DMS53 (cell line): ENCODE measurements at regions not wholly inside any gene's neighbourhood (a gene's known extent, or its start where the extent isn't known, plus 50 kb on each side); places are given as distances from the start of the nearest gene placed in this dataset.
A peak's percentile ranks its signal among the peaks of the same experiment; 100 is the strongest.

Source experiments
- DNase-seq: peaks from one replicate; lab custom pipeline; 2025; lab: John Stamatoyannopoulos, UW

- no peak for DNase-seq
Observed at GRCh38 chr4:181271116-181271640, 972.0 kb upstream of the TENM3 start.

- DNase-seq: no peak
Observed at GRCh38 chr4:181272422-181272821, 970.8 kb upstream of the TENM3 start.

GRCh38 chr4:181278941-181279340, 964.3 kb upstream of the TENM3 start:
- DNase-seq: no peak

GRCh38 chr4:181281451-181281850, 961.8 kb upstream of the TENM3 start:
- peak; percentile 3 for DNase-seq

GRCh38 chr4:181289198-181289597, 954.0 kb upstream of the TENM3 start:
- DNase-seq: peak; percentile 20

GRCh38 chr4:181291615-181292014, 951.6 kb upstream of the TENM3 start:
- DNase-seq: no peak

GRCh38 chr4:181293014-181293413, 950.2 kb upstream of the TENM3 start:
- DNase-seq: no peak

GRCh38 chr4:181293541-181293940, 949.7 kb upstream of the TENM3 start:
- DNase-seq: no peak

GRCh38 chr4:181294421-181294820, 948.8 kb upstream of the TENM3 start:
- no peak for DNase-seq

- DNase-seq: peak; percentile 79
Observed at GRCh38 chr4:181301735-181302710, 941.2 kb upstream of the TENM3 start.

GRCh38 chr4:181307824-181308223, 935.4 kb upstream of the TENM3 start:
- no peak for DNase-seq

GRCh38 chr4:181308476-181309312, 934.5 kb upstream of the TENM3 start:
- no peak for DNase-seq

GRCh38 chr4:181312066-181312465, 931.1 kb upstream of the TENM3 start:
- DNase-seq: no peak

- no peak for DNase-seq
Observed at GRCh38 chr4:181319629-181320028, 923.6 kb upstream of the TENM3 start.

GRCh38 chr4:181323061-181323460, 920.1 kb upstream of the TENM3 start:
- no peak for DNase-seq

- no peak for DNase-seq
Observed at GRCh38 chr4:181330654-181331201, 912.5 kb upstream of the TENM3 start.

GRCh38 chr4:181331214-181331613, 912.0 kb upstream of the TENM3 start:
- no peak for DNase-seq

GRCh38 chr4:181345931-181346330, 897.3 kb upstream of the TENM3 start:
- DNase-seq: no peak

GRCh38 chr4:181350615-181351415, 892.4 kb upstream of the TENM3 start:
- DNase-seq: no peak

- no peak for DNase-seq
Observed at GRCh38 chr4:181364504-181364903, 878.7 kb upstream of the TENM3 start.

- DNase-seq: no peak
Observed at GRCh38 chr4:181365671-181366070, 877.5 kb upstream of the TENM3 start.
